ENCODE measurements at regions not wholly inside any gene's neighbourhood (a gene's known extent, or its start where the extent isn't known, plus 50 kb on each side); places are given as distances from the start of the nearest gene placed in this dataset.

GRCh38 chr1:106615473-106615872, 441.0 kb upstream of the PRMT6 start:
- TF ChIP-seq RAD21 (IDR thresholded peaks at IDR 0.05), result no peak
- no peak for TF ChIP-seq REST (IDR thresholded peaks at IDR 0.05)
- TF ChIP-seq, protein P1, sequence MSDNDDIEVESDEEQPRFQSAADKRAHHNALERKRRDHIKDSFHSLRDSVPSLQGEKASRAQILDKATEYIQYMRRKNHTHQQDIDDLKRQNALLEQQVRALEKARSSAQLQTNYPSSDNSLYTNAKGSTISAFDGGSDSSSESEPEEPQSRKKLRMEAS (IDR thresholded peaks at IDR 0.05), result no peak
- TF ChIP-seq, protein P2, sequence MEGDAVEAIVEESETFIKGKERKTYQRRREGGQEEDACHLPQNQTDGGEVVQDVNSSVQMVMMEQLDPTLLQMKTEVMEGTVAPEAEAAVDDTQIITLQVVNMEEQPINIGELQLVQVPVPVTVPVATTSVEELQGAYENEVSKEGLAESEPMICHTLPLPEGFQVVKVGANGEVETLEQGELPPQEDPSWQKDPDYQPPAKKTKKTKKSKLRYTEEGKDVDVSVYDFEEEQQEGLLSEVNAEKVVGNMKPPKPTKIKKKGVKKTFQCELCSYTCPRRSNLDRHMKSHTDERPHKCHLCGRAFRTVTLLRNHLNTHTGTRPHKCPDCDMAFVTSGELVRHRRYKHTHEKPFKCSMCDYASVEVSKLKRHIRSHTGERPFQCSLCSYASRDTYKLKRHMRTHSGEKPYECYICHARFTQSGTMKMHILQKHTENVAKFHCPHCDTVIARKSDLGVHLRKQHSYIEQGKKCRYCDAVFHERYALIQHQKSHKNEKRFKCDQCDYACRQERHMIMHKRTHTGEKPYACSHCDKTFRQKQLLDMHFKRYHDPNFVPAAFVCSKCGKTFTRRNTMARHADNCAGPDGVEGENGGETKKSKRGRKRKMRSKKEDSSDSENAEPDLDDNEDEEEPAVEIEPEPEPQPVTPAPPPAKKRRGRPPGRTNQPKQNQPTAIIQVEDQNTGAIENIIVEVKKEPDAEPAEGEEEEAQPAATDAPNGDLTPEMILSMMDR (IDR thresholded peaks at IDR 0.05; ENCODE audit: low read depth, low read length, missing input control), result no peak
- TF ChIP-seq GABPA (IDR thresholded peaks at IDR 0.05 in 1 of 2, conservative IDR thresholded peaks at IDR 0.05 in 1 of 2), result no peak
- TF ChIP-seq TAF1 (conservative IDR thresholded peaks at IDR 0.05), result no peak
- TF ChIP-seq YY1 (IDR thresholded peaks at IDR 0.05), result no peak
- no peak for TF ChIP-seq ATF3 (IDR thresholded peaks at IDR 0.05)

Data from liver (tissue), 3 donors.